ENCODE measurements at regions not wholly inside any gene's neighbourhood (a gene's known extent, or its start where the extent isn't known, plus 50 kb on each side); places are given as distances from the start of the nearest gene placed in this dataset.

DNA sequence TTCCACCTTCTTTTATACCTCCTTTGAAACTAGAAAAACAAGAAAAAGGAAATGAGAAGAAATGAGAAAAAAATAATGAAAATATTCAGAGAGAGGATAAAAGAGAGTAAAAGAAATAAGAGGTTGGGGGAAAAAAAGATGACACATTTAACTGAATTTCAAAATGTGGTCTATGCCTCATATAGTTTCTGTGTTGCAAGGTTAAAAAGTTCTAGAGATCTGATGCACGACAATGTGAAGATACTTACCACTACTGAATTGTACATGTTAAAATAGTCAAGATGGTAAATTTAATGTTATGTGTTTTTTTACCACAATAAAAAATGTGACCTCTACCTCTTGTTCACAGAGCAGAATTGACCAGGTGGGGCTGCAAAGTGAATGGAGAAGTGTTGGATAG lies 314.8 kb upstream of the OR4E1 start (continued):
- no peak for TF ChIP-seq GTF2F1 (IDR thresholded peaks at IDR 0.05; ENCODE audit: borderline replicate concordance, low read depth, low read length)
- TF ChIP-seq MAFK (IDR thresholded peaks at IDR 0.05; ENCODE audit: low read depth, low read length) = no peak
